ENCODE measurements at regions not wholly inside any gene's neighbourhood (a gene's known extent, or its start where the extent isn't known, plus 50 kb on each side); places are given as distances from the start of the nearest gene placed in this dataset.

DNA sequence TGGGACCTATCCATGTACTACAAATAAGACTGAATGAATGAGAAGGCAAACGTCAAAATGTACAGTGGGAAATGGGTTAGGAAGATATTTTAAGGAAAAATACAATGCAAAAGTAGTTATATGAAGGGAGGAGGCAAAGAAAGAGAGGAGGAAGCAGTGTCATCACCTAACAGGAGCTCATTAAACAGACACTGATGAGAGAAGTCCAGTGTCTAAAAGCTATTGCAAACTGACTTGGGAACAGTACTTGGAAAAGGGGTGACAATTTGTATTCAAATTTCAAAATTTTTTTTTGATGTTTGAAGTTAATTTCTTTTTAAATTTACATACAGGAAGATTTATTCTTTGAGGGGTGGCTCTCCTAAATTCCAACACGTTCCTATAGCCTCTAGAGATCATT is 143.5 kb upstream of the NOX3 start:
- WGBS (ENCODE audit: insufficient coverage, low lambda C conversion rate): 36% methylated on average over 1 of the region's 2 CpGs
- no peak for DNase-seq
- Histone ChIP-seq H3K27ac (ENCODE audit: low read length) (no peak overlapping the region), H3K9me3 (ENCODE audit: control insufficient read depth, low read depth, low read length) (no peaks in the 10 kb centered on the region), H3K36me3 (ENCODE audit: control insufficient read depth, insufficient read depth, low read length) (no peaks in the 10 kb centered on the region), H3K27me3 (ENCODE audit: control insufficient read depth, insufficient read depth, low read length) (no peaks in the 10 kb centered on the region), H3K4me3 (ENCODE audit: low read length) (no peak overlapping the region), H3K4me1 (ENCODE audit: control insufficient read depth, insufficient read depth, low read length) (no peaks in the 10 kb centered on the region)

DNA sequence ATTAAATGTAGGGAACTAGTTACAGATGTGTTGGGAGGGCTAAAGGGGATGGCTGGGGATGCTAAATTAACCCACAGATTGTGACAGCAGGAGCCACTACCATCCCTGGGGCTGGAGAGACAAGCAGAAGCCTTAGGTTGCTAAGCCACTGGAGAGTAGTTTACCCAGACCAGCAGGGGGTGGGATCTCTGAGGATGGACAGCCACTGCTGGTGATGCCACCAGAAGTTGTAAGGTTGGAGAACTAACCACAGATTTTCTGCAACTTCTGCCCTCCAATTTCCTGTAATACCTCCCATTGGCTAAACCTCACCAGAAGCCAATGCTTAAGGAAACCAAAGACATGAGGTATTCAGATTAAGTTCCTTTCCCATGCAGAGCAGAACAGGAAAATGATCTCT is 139.6 kb upstream of the NOX3 start:
- Histone ChIP-seq H3K27ac (ENCODE audit: low read length) (no peak overlapping the region), H3K27me3 (ENCODE audit: control insufficient read depth, insufficient read depth, low read length) (no peaks in the 10 kb centered on the region), H3K36me3 (ENCODE audit: control insufficient read depth, insufficient read depth, low read length) (no peaks in the 10 kb centered on the region), H3K4me3 (ENCODE audit: low read length) (no peak overlapping the region), H3K4me1 (ENCODE audit: control insufficient read depth, insufficient read depth, low read length) (no peaks in the 10 kb centered on the region), H3K9me3 (ENCODE audit: control insufficient read depth, low read depth, low read length) (no peaks in the 10 kb centered on the region)
- no peak for DNase-seq

DNA sequence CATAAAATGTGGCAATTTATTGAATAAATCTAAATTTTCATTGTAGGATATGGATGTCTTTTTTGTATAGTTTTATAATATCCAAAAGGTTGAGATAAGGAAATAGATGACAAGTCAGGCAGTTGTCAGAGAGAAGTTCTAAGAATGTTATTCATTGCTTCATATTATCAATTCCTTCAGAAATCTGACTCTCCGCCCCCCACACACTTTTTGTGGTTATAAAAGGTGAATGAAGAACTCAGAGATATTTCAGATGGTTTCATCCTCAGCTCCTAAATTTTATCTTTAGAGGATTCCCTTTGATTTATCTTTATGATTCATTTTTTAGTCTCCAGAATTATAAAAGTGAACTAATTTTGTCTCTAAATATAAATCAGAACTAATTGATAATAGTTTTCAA is 136.1 kb upstream of the NOX3 start:
- H3K27me3 ChIP-seq (ENCODE audit: control insufficient read depth, insufficient read depth, low read length): no peaks in the 10 kb centered on the region
- H3K27ac ChIP-seq (ENCODE audit: low read length): no peak overlapping the region
- no peak overlapping the region for H3K4me3 ChIP-seq (ENCODE audit: low read length)
- WGBS (ENCODE audit: insufficient coverage, low lambda C conversion rate): 100% methylated on average over 1 of the region's 1 CpG
- DNase-seq: no peak
- no peaks in the 10 kb centered on the region for H3K36me3 ChIP-seq (ENCODE audit: control insufficient read depth, insufficient read depth, low read length)
- H3K9me3 ChIP-seq (ENCODE audit: control insufficient read depth, low read depth, low read length): no peaks in the 10 kb centered on the region
- H3K4me1 ChIP-seq (ENCODE audit: control insufficient read depth, insufficient read depth, low read length): no peaks in the 10 kb centered on the region

DNA sequence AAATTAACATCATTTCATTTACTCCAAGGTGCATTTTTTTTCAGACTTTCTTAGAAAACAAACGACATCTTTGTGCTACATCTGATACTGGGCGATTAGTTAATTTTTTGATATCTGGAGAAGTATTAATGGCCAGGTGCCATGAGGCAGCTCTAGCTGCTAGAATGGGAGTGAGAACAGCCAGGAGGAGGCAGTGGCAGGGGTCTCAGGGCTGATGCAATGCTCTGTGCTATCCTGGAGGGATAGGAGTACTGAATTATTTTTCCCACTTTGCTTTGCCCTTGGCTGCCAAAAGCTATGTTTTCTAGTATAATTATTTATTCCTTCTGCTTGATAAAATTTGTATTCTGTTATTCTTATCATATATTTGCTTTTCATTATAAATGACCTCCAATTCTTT is 133.6 kb upstream of the NOX3 start:
- Histone ChIP-seq H3K27ac (ENCODE audit: low read length) (no peak overlapping the region), H3K36me3 (ENCODE audit: control insufficient read depth, insufficient read depth, low read length) (no peaks in the 10 kb centered on the region), H3K4me1 (ENCODE audit: control insufficient read depth, insufficient read depth, low read length) (no peaks in the 10 kb centered on the region), H3K4me3 (ENCODE audit: low read length) (no peak overlapping the region), H3K9me3 (ENCODE audit: control insufficient read depth, low read depth, low read length) (no peaks in the 10 kb centered on the region), H3K27me3 (ENCODE audit: control insufficient read depth, insufficient read depth, low read length) (no peaks in the 10 kb centered on the region)
- 100% methylated on average over 1 of the region's 2 CpGs for WGBS (ENCODE audit: insufficient coverage, low lambda C conversion rate)
- DNase-seq: no peak

DNA sequence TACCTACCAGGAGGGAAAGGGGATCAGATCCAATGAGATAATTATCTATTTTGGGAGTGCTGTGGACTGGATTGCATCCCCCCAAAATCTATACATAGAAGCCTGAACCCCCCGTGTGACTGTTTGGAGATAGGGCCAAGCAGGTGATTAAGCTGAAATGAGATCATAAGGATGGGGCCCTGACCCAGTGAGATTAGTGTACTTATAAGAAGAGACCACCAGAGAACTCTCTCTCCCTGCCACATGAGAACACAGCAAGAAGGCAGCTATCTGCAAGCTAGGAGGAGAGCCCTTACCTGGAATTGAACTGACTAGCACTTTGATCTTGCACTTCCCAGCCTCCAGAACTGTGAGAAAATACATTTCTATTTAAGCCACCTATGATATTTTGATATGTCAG is 132.2 kb upstream of the NOX3 start:
- no peaks in the 10 kb centered on the region for H3K4me1 ChIP-seq (ENCODE audit: control insufficient read depth, insufficient read depth, low read length)
- H3K9me3 ChIP-seq (ENCODE audit: control insufficient read depth, low read depth, low read length): no peaks in the 10 kb centered on the region
- H3K4me3 ChIP-seq (ENCODE audit: low read length): no peak overlapping the region
- H3K36me3 ChIP-seq (ENCODE audit: control insufficient read depth, insufficient read depth, low read length): no peaks in the 10 kb centered on the region
- WGBS (ENCODE audit: insufficient coverage, low lambda C conversion rate): no CpG with 5 or more reads among the region's 1 CpG
- no peak overlapping the region for H3K27ac ChIP-seq (ENCODE audit: low read length)
- H3K27me3 ChIP-seq (ENCODE audit: control insufficient read depth, insufficient read depth, low read length): no peaks in the 10 kb centered on the region
- DNase-seq: no peak

DNA sequence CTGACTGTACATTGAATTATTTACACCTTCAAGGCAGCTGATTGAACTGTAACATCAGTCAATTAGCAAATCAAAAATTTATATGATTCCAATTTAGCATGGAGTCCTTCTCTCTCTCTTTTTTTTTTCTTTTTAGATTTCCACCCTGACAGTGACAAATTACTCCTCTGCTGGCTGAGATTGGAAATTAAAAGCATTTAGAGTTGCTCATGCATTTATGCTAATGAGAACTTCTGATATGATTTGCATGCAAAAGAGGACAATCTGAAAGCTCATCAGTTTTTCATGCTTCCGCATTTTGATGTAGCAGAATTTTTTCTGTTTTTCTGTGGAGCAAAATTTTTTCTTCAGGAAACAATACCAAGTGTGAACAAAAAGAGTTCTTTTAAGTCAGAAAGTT is 130.5 kb upstream of the NOX3 start:
- Histone ChIP-seq H3K9me3 (ENCODE audit: control insufficient read depth, low read depth, low read length) (no peaks in the 10 kb centered on the region), H3K4me3 (ENCODE audit: low read length) (no peak overlapping the region), H3K27me3 (ENCODE audit: control insufficient read depth, insufficient read depth, low read length) (no peaks in the 10 kb centered on the region), H3K27ac (ENCODE audit: low read length) (no peak overlapping the region), H3K36me3 (ENCODE audit: control insufficient read depth, insufficient read depth, low read length) (no peaks in the 10 kb centered on the region), H3K4me1 (ENCODE audit: control insufficient read depth, insufficient read depth, low read length) (no peaks in the 10 kb centered on the region)
- DNase-seq: no peak
- 100% methylated on average over 1 of the region's 1 CpG for WGBS (ENCODE audit: insufficient coverage, low lambda C conversion rate)

DNA sequence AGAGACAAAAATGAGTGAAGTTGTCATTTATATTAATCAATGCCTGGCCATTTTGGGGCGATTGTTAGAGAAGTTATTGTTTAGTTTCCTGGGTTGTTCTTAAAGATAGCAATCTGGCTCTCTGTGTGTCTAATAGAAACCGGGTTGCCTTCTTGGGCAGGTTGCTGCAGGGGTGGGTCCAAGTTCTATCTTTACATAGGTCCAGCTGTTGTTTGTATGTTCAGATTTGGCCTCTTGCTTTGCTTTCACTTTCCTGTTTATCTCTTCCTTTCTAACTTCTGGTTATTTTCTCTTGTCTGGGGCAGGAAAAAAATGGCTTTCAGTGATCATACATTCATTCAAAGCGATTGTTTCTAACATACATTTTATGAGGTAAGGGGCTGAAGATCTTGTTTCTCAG is 128.4 kb upstream of the NOX3 start:
- H3K4me3 ChIP-seq (ENCODE audit: low read length): no peak overlapping the region
- DNase-seq: no peak
- H3K27ac ChIP-seq (ENCODE audit: low read length): no peak overlapping the region
- H3K27me3 ChIP-seq (ENCODE audit: control insufficient read depth, insufficient read depth, low read length): no peaks in the 10 kb centered on the region
- no peaks in the 10 kb centered on the region for H3K9me3 ChIP-seq (ENCODE audit: control insufficient read depth, low read depth, low read length)
- WGBS (ENCODE audit: insufficient coverage, low lambda C conversion rate): 100% methylated on average over 2 of the region's 3 CpGs
- H3K36me3 ChIP-seq (ENCODE audit: control insufficient read depth, insufficient read depth, low read length): no peaks in the 10 kb centered on the region
- no peaks in the 10 kb centered on the region for H3K4me1 ChIP-seq (ENCODE audit: control insufficient read depth, insufficient read depth, low read length)

DNA sequence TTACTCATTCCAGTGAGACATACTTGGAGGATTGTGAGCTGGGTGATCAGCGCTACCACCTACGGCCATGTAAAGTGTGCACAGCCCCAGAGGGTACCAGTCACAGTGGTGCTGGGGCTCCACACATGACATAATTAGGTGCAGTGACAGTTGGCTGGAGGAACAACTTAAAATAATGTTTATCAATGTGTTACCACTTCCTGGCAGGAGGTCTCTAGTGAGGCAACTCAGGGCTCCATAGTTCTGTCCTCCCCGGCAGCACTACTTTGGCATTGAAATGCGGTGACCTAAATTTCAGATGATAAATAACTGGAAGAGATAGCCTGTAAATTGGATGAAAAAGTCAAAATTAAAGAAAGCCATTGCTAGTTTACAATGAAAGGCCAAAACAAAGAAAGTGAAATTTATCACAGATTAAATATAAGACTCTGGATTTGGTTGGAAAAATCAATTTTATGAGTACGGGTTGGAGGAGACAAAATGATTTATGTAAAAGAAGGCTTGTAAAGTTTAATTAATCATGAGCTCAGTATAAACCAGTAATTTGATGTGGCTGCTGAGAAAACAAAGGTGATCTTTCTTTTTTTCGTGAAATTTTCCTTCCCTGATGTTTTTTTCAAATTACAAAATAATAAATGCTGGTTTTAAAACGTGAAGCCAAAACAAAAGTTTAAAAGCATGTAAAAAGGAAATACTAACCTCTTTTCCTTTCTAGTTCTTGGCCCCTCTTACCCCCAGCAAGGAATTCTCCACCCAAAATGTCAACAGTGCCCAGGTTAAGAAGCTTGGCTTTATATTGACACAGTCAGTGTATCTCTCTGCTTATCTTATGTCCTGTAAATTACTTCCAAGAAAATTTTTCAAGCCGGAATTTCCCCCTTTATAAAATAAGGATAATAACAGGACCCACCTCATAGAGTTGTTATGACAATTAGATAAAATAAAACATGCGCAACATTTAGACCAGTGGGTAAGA is 126.7 kb upstream of the NOX3 start:
- WGBS (ENCODE audit: insufficient coverage, low lambda C conversion rate): 71% methylated on average over 5 of the region's 9 CpGs
- Histone ChIP-seq H3K36me3 (ENCODE audit: control insufficient read depth, insufficient read depth, low read length) (no peaks in the 10 kb centered on the region), H3K4me1 (ENCODE audit: control insufficient read depth, insufficient read depth, low read length) (no peaks in the 10 kb centered on the region), H3K4me3 (ENCODE audit: low read length) (no peak overlapping the region), H3K27me3 (ENCODE audit: control insufficient read depth, insufficient read depth, low read length) (no peaks in the 10 kb centered on the region), H3K9me3 (ENCODE audit: control insufficient read depth, low read depth, low read length) (no peaks in the 10 kb centered on the region), H3K27ac (ENCODE audit: low read length) (no peak overlapping the region)
- DNase-seq: no peak

DNA sequence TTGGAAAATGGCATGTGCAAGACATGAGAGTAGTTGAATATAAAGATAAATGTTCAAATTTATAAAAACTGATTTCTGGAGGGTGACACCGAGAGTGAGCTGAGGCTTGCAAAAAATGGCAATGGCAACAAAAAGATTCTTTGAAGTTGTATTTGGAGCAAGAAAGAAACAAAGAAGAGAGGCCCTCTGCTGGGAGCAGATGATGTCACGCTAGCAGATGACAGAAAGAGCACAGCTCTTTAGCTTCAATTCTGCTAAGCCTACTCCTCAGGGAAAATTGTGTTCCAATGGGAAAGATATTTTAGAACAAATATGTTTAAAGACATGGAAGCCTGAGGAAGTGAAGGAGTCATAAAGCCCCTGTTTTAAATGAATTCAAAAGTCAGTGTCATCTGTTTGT is 125.3 kb upstream of the NOX3 start:
- no peaks in the 10 kb centered on the region for H3K9me3 ChIP-seq (ENCODE audit: control insufficient read depth, low read depth, low read length)
- no peak overlapping the region for H3K27ac ChIP-seq (ENCODE audit: low read length)
- no peak for DNase-seq
- no peaks in the 10 kb centered on the region for H3K36me3 ChIP-seq (ENCODE audit: control insufficient read depth, insufficient read depth, low read length)
- H3K4me1 ChIP-seq (ENCODE audit: control insufficient read depth, insufficient read depth, low read length): no peaks in the 10 kb centered on the region
- H3K27me3 ChIP-seq (ENCODE audit: control insufficient read depth, insufficient read depth, low read length): no peaks in the 10 kb centered on the region
- no peak overlapping the region for H3K4me3 ChIP-seq (ENCODE audit: low read length)
- WGBS (ENCODE audit: insufficient coverage, low lambda C conversion rate): 91% methylated on average over 1 of the region's 2 CpGs

DNA sequence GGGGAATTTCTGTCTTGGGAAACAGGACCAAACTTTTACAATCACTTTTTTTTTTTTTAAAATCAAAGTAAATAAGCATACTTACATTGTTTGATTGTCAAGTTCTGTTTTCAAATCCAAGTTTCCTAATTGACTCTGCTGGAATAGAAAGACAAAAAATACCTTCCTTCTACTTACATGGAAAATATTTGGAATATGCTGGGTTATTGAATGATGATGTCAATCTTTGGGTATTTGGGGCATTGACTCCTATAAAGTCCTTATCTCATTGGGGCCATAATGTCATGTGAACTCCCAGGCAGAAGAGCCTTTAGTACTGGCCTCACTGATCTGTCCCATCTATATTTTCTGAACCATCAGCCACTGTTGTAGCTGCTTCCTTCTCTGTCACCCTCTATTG is 122.6 kb upstream of the NOX3 start:
- no peaks in the 10 kb centered on the region for H3K36me3 ChIP-seq (ENCODE audit: control insufficient read depth, insufficient read depth, low read length)
- H3K9me3 ChIP-seq (ENCODE audit: control insufficient read depth, low read depth, low read length): no peaks in the 10 kb centered on the region
- H3K27me3 ChIP-seq (ENCODE audit: control insufficient read depth, insufficient read depth, low read length): no peaks in the 10 kb centered on the region
- no peaks in the 10 kb centered on the region for H3K4me1 ChIP-seq (ENCODE audit: control insufficient read depth, insufficient read depth, low read length)
- H3K27ac ChIP-seq (ENCODE audit: low read length): no peak overlapping the region
- H3K4me3 ChIP-seq (ENCODE audit: low read length): no peak overlapping the region
- DNase-seq: no peak

DNA sequence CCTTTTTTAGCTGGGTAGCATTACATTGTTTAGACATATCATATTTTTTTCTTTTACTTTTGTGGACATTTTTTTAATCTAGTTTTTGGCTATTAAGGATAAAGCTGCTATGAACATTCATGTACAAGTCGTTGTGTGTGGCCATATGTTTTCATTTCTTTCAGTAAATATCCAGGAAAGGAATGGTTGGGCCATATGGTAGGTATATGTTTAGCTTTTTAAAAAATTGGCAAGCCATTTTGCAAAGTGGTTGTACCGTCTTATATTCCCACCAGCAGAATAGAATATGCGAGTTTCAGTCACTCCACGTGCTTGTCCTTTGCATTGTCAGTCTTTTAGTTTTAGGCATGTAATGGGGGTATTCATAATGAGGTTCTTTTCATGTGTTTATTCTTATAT is 106.3 kb upstream of the NOX3 start:
- Histone ChIP-seq H3K4me1 (ENCODE audit: control insufficient read depth, insufficient read depth, low read length) (no peaks in the 10 kb centered on the region), H3K27ac (ENCODE audit: low read length) (no peak overlapping the region), H3K9me3 (ENCODE audit: control insufficient read depth, low read depth, low read length) (no peaks in the 10 kb centered on the region), H3K4me3 (ENCODE audit: low read length) (no peak overlapping the region), H3K27me3 (ENCODE audit: control insufficient read depth, insufficient read depth, low read length) (no peaks in the 10 kb centered on the region), H3K36me3 (ENCODE audit: control insufficient read depth, insufficient read depth, low read length) (no peaks in the 10 kb centered on the region)
- DNase-seq: no peak
- WGBS (ENCODE audit: insufficient coverage, low lambda C conversion rate): no CpG with 5 or more reads among the region's 4 CpGs

All from large intestine (tissue), 3 donors.